ENCODE measurements at regions not wholly inside any gene's neighbourhood (a gene's known extent, or its start where the extent isn't known, plus 50 kb on each side); places are given as distances from the start of the nearest gene placed in this dataset.
"Not testable (repeated sequence)": the region's sequence is repeated elsewhere in the genome, so short reads cannot be mapped to it uniquely, and the experiment has no call there.

GRCh38 chr5:91456928-91457680 is 74.0 kb upstream of the ARRDC3 start:
- no peak for TF ChIP-seq CTCF (IDR thresholded peaks at IDR 0.05)
- 66 to 73% methylated on average over 2 of the region's 2 CpGs for WGBS, 2 donors
- no peak overlapping the region for H3K27ac ChIP-seq
- no peak overlapping the region for H3K4me3 ChIP-seq
- no peaks in the 10 kb centered on the region for H3K27me3 ChIP-seq
- DNase-seq (no peak), ATAC-seq (no peak)
- H3K36me3 ChIP-seq, result no peaks in the 10 kb centered on the region
- H3K4me1 ChIP-seq, result no peaks in the 10 kb centered on the region
- intact Hi-C loops (cut with DNase I), result no loop called here
- peaks cover 0 to 8% (median 0%) of the 10 kb centered on the region in 11 donors for H3K9me3 ChIP-seq

- no peak for ATAC-seq
- intact Hi-C loops (cut with DNase I), result no loop called here
- Histone ChIP-seq H3K4me1 (no peaks in the 10 kb centered on the region), H3K27me3 (no peaks in the 10 kb centered on the region), H3K9me3 (peaks cover 0 to 7% (median 0%) of the 10 kb centered on the region in 11 donors), H3K36me3 (no peaks in the 10 kb centered on the region), H3K27ac (no peak overlapping the region), H3K4me3 (no peak overlapping the region)
- WGBS, 2 donors, result 89 to 92% methylated on average over 1 of the region's 1 CpG
- DNase-seq, result no peak
- no peak for TF ChIP-seq CTCF (IDR thresholded peaks at IDR 0.05)
Observed at GRCh38 chr5:91449083-91449482, 66.0 kb upstream of the ARRDC3 start.

GRCh38 chr5:91448079-91448478 is 65.0 kb upstream of the ARRDC3 start:
- H3K36me3 ChIP-seq; H3K27ac ChIP-seq; H3K4me3 ChIP-seq; H3K27me3 ChIP-seq; ATAC-seq; H3K4me1 ChIP-seq; intact Hi-C loops (cut with DNase I); H3K9me3 ChIP-seq; DNase-seq: not testable (repeated sequence)
- WGBS, 2 donors, result 98 to 99% methylated on average over 2 of the region's 2 CpGs

- DNase-seq; H3K27ac ChIP-seq; H3K9me3 ChIP-seq; ATAC-seq; H3K36me3 ChIP-seq; H3K4me1 ChIP-seq; H3K27me3 ChIP-seq; intact Hi-C loops (cut with DNase I); H3K4me3 ChIP-seq: not testable (repeated sequence)
- 79 to 94% methylated on average over 3 of the region's 3 CpGs for WGBS, 2 donors
Observed at GRCh38 chr5:91446880-91447279, 63.8 kb upstream of the ARRDC3 start.

- 70 to 77% methylated on average over 1 of the region's 1 CpG for WGBS, 2 donors
- no peaks in the 10 kb centered on the region for H3K36me3 ChIP-seq
- H3K4me3 ChIP-seq, result no peak overlapping the region
- H3K27me3 ChIP-seq, result no peaks in the 10 kb centered on the region
- peaks cover 0 to 7% (median 0%) of the 10 kb centered on the region in 11 donors for H3K9me3 ChIP-seq
- no peak for DNase-seq
- intact Hi-C loops (cut with DNase I), result no loop called here
- TF ChIP-seq CTCF (IDR thresholded peaks at IDR 0.05), result no peak
- ATAC-seq, result no peak
- H3K27ac ChIP-seq, result no peak overlapping the region
- H3K4me1 ChIP-seq, result no peaks in the 10 kb centered on the region
Observed at GRCh38 chr5:91443761-91444467, 60.8 kb upstream of the ARRDC3 start.

Data from heart right ventricle (tissue), 16 donors.